ENCODE measurements at regions not wholly inside any gene's neighbourhood (a gene's known extent, or its start where the extent isn't known, plus 50 kb on each side); places are given as distances from the start of the nearest gene placed in this dataset.

GRCh38 chr12:88953029-88953586 is 372.8 kb upstream of the KITLG start:
- DNase-seq (ENCODE audit: low read depth in 2 of 3, low spot score in 1 of 3) = no peak

- DNase-seq (ENCODE audit: low read depth in 2 of 3, low spot score in 1 of 3) = no peak
These were observed 372.3 kb upstream of the KITLG start for GRCh38 chr12:88952562-88952942.

- DNase-seq (ENCODE audit: low read depth in 2 of 3, low spot score in 1 of 3) = no peak
These were observed 371.7 kb upstream of the KITLG start for GRCh38 chr12:88951860-88952561.

GRCh38 chr12:88951177-88951576 is 370.9 kb upstream of the KITLG start:
- DNase-seq (ENCODE audit: low read depth in 2 of 3, low spot score in 1 of 3) = no peak

- no peak for DNase-seq (ENCODE audit: low read depth in 2 of 3, low spot score in 1 of 3)
These were observed 367.3 kb upstream of the KITLG start for GRCh38 chr12:88947486-88948043.

- no peak for DNase-seq (ENCODE audit: low read depth in 2 of 3, low spot score in 1 of 3)
These were observed 366.2 kb upstream of the KITLG start for GRCh38 chr12:88946372-88946997.

- no peak for DNase-seq (ENCODE audit: low read depth in 2 of 3, low spot score in 1 of 3)
These were observed 364.9 kb upstream of the KITLG start for GRCh38 chr12:88945051-88945732.

GRCh38 chr12:88944397-88944796 is 364.1 kb upstream of the KITLG start:
- DNase-seq (ENCODE audit: low read depth in 2 of 3, low spot score in 1 of 3) = no peak

- no peak for DNase-seq (ENCODE audit: low read depth in 2 of 3, low spot score in 1 of 3)
These were observed 360.6 kb upstream of the KITLG start for GRCh38 chr12:88940854-88941253.

GRCh38 chr12:88935856-88936255 is 355.6 kb upstream of the KITLG start:
- no peak for DNase-seq (ENCODE audit: low read depth in 2 of 3, low spot score in 1 of 3)

GRCh38 chr12:88934163-88934747 is 354.0 kb upstream of the KITLG start:
- no peak for DNase-seq (ENCODE audit: low read depth in 2 of 3, low spot score in 1 of 3)

GRCh38 chr12:88932457-88932856 is 352.2 kb upstream of the KITLG start:
- DNase-seq (ENCODE audit: low read depth in 2 of 3, low spot score in 1 of 3) = no peak

GRCh38 chr12:88931598-88931997 is 351.3 kb upstream of the KITLG start:
- DNase-seq (ENCODE audit: low read depth in 2 of 3, low spot score in 1 of 3) = no peak

GRCh38 chr12:88925454-88925853 is 345.2 kb upstream of the KITLG start:
- DNase-seq (ENCODE audit: low read depth in 2 of 3, low spot score in 1 of 3) = no peak

- no peak for DNase-seq (ENCODE audit: low read depth in 2 of 3, low spot score in 1 of 3)
These were observed 343.9 kb upstream of the KITLG start for GRCh38 chr12:88924162-88924561.

GRCh38 chr12:88923631-88924030 is 343.4 kb upstream of the KITLG start:
- DNase-seq (ENCODE audit: low read depth in 2 of 3, low spot score in 1 of 3) = no peak

- DNase-seq (ENCODE audit: low read depth in 2 of 3, low spot score in 1 of 3) = no peak
These were observed 342.5 kb upstream of the KITLG start for GRCh38 chr12:88922816-88923215.

- no peak for DNase-seq (ENCODE audit: low read depth in 2 of 3, low spot score in 1 of 3)
These were observed 341.7 kb upstream of the KITLG start for GRCh38 chr12:88921890-88922532.

- DNase-seq (ENCODE audit: low read depth in 2 of 3, low spot score in 1 of 3) = no peak
These were observed 341.2 kb upstream of the KITLG start for GRCh38 chr12:88921434-88921833.

GRCh38 chr12:88918161-88918560 is 337.9 kb upstream of the KITLG start:
- DNase-seq (ENCODE audit: low read depth in 2 of 3, low spot score in 1 of 3) = no peak

GRCh38 chr12:88914967-88915366 is 334.7 kb upstream of the KITLG start:
- DNase-seq (ENCODE audit: low read depth in 2 of 3, low spot score in 1 of 3) = no peak
